ENCODE measurements at regions not wholly inside any gene's neighbourhood (a gene's known extent, or its start where the extent isn't known, plus 50 kb on each side); places are given as distances from the start of the nearest gene placed in this dataset.

- Mint-ChIP-seq H3K27me3 (ENCODE audit: low read depth, poor library complexity) (no peaks in the 10 kb centered on the region), H3K9me3 (no peaks in the 10 kb centered on the region), H3K4me3 (no peak overlapping the region), H3K4me1 (peaks cover 20% of the 10 kb centered on the region), H3K36me3 (ENCODE audit: low read depth) (no peaks in the 10 kb centered on the region), H3K27ac (no peak overlapping the region)
- DNase-seq = no peak
- no peak for TF ChIP-seq CTCF (IDR thresholded peaks at IDR 0.05)
These were observed 620.4 kb downstream of the XIRP2 start for GRCh38 chr2:167508709-167509108.

- no peak for DNase-seq
- no peaks in the 10 kb centered on the region for H3K9me3 Mint-ChIP-seq
- H3K36me3 Mint-ChIP-seq (ENCODE audit: low read depth) = no peaks in the 10 kb centered on the region
- H3K4me1 Mint-ChIP-seq = peaks cover 20% of the 10 kb centered on the region
- TF ChIP-seq CTCF (IDR thresholded peaks at IDR 0.05) = no peak
- H3K4me3 Mint-ChIP-seq = no peak overlapping the region
- no peaks in the 10 kb centered on the region for H3K27me3 Mint-ChIP-seq (ENCODE audit: low read depth, poor library complexity)
- H3K27ac Mint-ChIP-seq = no peak overlapping the region
These were observed 618.1 kb downstream of the XIRP2 start for GRCh38 chr2:167506395-167506794.

GRCh38 chr2:167504695-167505094 lies 616.4 kb downstream of the XIRP2 start:
- H3K36me3 Mint-ChIP-seq (ENCODE audit: low read depth) = no peaks in the 10 kb centered on the region
- TF ChIP-seq CTCF (IDR thresholded peaks at IDR 0.05) = no peak
- H3K4me1 Mint-ChIP-seq = peaks cover 13% of the 10 kb centered on the region
- DNase-seq = no peak
- H3K4me3 Mint-ChIP-seq = no peak overlapping the region
- H3K27me3 Mint-ChIP-seq (ENCODE audit: low read depth, poor library complexity) = no peaks in the 10 kb centered on the region
- H3K9me3 Mint-ChIP-seq = no peaks in the 10 kb centered on the region
- H3K27ac Mint-ChIP-seq = no peak overlapping the region

- DNase-seq = no peak
- Mint-ChIP-seq H3K27ac (no peak overlapping the region), H3K36me3 (ENCODE audit: low read depth) (no peaks in the 10 kb centered on the region), H3K4me3 (no peak overlapping the region), H3K27me3 (ENCODE audit: low read depth, poor library complexity) (no peaks in the 10 kb centered on the region), H3K4me1 (peaks cover 11% of the 10 kb centered on the region), H3K9me3 (no peaks in the 10 kb centered on the region)
- no peak for TF ChIP-seq CTCF (IDR thresholded peaks at IDR 0.05)
These were observed 615.8 kb downstream of the XIRP2 start for GRCh38 chr2:167504061-167504460.

GRCh38 chr2:167501618-167502017 lies 613.3 kb downstream of the XIRP2 start:
- no peaks in the 10 kb centered on the region for H3K36me3 Mint-ChIP-seq (ENCODE audit: low read depth)
- H3K9me3 Mint-ChIP-seq = no peaks in the 10 kb centered on the region
- H3K27me3 Mint-ChIP-seq (ENCODE audit: low read depth, poor library complexity) = no peaks in the 10 kb centered on the region
- no peak for DNase-seq
- H3K4me1 Mint-ChIP-seq = peaks cover 6% of the 10 kb centered on the region
- no peak for TF ChIP-seq CTCF (IDR thresholded peaks at IDR 0.05)
- no peak overlapping the region for H3K27ac Mint-ChIP-seq
- H3K4me3 Mint-ChIP-seq = no peak overlapping the region

- Mint-ChIP-seq H3K4me3 (no peak overlapping the region), H3K36me3 (ENCODE audit: low read depth) (no peaks in the 10 kb centered on the region), H3K4me1 (no peaks in the 10 kb centered on the region), H3K27me3 (ENCODE audit: low read depth, poor library complexity) (no peaks in the 10 kb centered on the region), H3K9me3 (no peaks in the 10 kb centered on the region), H3K27ac (no peak overlapping the region)
- no peak for DNase-seq
- no peak for TF ChIP-seq CTCF (IDR thresholded peaks at IDR 0.05)
These were observed 605.6 kb downstream of the XIRP2 start for GRCh38 chr2:167493862-167494261.
